Coronary artery (tissue), 2 donors: ENCODE measurements at regions not wholly inside any gene's neighbourhood (a gene's known extent, or its start where the extent isn't known, plus 50 kb on each side); places are given as distances from the start of the nearest gene placed in this dataset.

Source experiments
- DNase-seq: peaks from one replicate; pipeline ENCODE4 v3.0.0-alpha.2; 2017; ENCODE audit warnings: low spot score
- H3K27ac ChIP-seq, 2 donors: fragments of 200-600 bp; sonication (generic); one replicate each; pipeline ENCODE4 v1.5.1; 2016 to 2019
- H3K4me3 ChIP-seq: fragments of 200-600 bp; sonication (generic); 2 replicates; pipeline ENCODE4 v1.5.1; 2016; ENCODE audit warnings: mild to moderate bottlenecking, moderate library complexity
- CTCF ChIP-seq: fragments of 200-600 bp; sonication (generic); IDR thresholded peaks from one replicate; pipeline ENCODE4 v1.5.1; 2019; ENCODE audit warnings: antibody characterized with exemption

DNA sequence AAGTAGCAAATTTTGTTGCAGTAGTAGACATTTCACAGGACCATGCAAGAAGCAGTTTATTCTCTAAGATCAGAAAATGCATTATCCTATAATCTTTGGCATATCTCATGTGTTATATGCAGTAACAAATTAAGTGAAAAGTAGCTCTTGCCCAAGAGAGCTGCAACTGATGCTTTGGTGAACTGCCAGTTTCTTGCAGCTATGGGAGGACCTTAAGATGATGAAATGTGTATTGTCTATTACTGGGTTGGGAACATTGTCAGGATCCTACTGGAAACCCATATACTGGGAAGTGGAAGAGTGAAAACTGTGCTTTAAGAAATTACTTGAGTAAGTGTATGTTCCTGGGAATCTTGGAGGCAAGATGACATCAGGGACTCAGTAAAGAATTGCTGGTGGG is 238.8 kb downstream of the DACT1 start:
- TF ChIP-seq CTCF, result no peak
- Histone ChIP-seq H3K4me3 (no peak overlapping the region), H3K27ac (no peak overlapping the region)
- DNase-seq, result no peak

DNA sequence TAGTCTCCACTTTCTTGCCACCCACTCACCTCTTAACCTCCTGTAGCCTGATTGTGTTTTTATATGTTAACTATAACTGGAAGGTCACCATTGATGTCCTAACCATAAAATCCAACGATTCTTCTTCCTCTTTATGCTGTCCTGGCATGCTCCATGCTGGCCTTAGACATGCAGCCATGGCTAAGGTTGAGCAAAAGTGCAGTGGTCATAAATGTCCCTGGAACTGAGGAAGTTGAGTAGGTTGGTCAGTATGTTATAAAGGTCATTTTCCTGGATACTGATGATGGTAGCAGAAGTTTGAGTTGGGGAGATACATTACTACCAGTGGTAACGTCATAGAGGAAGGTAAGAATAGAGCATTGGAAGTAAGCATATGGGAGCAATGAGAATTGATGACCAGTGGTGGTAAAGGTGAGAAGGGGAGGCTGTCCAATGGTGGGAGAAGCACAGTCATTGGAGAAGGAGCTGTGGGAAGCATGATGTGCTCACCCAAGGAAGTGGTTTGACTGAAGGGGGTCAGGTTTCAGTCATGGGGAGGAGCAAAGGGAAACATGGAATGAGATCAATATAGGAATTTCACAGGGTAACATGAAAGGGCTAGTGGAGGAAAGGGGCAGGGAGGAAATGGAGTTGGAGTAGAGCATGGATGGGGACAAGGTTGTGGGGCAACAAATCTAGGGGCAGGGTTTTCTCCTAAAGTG is 240.8 kb downstream of the DACT1 start:
- H3K27ac ChIP-seq, result no peak overlapping the region
- DNase-seq, result no peak
- TF ChIP-seq CTCF, result no peak
- no peak overlapping the region for H3K4me3 ChIP-seq

- H3K27ac ChIP-seq, result no peak overlapping the region
- DNase-seq, result no peak
- TF ChIP-seq CTCF, result no peak
- H3K4me3 ChIP-seq, result no peak overlapping the region
Measured at GRCh38 chr14:58881433-58881832, 243.7 kb downstream of the DACT1 start.

DNA sequence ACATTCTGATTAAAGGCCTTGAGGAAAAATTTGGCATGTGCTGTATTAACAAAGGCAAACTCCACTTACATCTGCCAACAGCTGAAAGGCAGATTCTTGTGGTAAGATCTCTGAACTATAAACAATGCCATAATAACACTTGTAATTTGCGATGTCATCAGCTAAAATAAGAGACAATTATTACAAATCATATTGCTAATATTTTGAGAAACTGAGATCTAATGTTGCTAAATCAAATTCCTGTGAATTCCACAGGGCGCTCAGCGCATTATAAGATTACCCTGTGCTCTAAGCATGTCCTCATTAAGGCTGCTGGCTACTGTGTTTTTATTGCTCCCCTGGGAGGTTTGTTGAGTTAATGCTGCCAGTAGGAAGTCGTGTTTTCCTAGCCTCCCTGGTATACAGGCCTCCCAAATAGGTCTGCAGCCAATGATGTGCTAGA is 244.8 kb downstream of the DACT1 start:
- no peak overlapping the region for H3K4me3 ChIP-seq
- no peak for DNase-seq
- no peak overlapping the region for H3K27ac ChIP-seq
- TF ChIP-seq CTCF, result no peak

DNA sequence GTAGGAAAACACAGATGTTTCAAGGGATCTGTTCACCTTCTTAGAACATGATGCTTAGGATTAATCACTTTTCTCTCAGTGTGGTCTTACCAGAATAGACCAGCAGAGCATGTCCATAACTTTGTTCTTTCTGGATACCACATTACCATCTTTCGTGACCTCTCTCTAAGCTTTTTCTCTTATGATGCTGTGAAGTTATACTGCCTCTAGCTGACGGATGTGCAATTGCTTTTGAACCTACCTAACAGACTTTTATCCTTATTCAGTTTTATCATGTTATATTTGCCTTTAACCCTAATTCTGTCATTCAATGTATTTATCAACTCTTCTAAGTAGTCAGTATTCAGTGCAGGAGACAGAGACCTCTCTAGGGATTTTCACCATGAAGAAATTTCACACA is 246.7 kb downstream of the DACT1 start:
- TF ChIP-seq CTCF, result no peak
- H3K4me3 ChIP-seq, result no peak overlapping the region
- no peak for DNase-seq
- no peak overlapping the region for H3K27ac ChIP-seq

DNA sequence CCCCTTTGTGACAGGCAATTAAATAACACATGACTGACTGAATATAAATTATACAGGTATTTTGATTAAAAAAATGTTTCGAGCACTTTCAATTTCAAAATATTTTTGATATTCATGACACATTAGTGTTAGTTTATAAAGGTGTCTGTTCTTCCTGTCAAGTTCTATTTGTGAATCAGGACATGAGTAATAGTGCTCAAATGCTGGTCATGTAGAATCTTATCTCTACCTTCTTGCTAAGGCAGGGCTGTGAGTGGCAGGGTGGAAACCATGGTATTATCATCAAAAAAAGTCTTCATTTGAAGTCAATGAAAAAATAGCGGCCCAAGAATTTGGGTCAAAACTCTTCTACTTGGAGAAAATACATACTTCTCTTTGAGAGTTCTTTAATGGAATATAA is 250.2 kb downstream of the DACT1 start:
- DNase-seq, result no peak
- no peak overlapping the region for H3K4me3 ChIP-seq
- H3K27ac ChIP-seq, result no peak overlapping the region
- TF ChIP-seq CTCF, result no peak

- no peak for DNase-seq
- Histone ChIP-seq H3K27ac (peak overlapping the region in 1 of 2 donors; percentile 38), H3K4me3 (no peak overlapping the region)
- no peak for TF ChIP-seq CTCF
Measured at GRCh38 chr14:58898655-58899316, 261.0 kb downstream of the DACT1 start.
